Loucy (cell line): ENCODE measurements at regions not wholly inside any gene's neighbourhood (a gene's known extent, or its start where the extent isn't known, plus 50 kb on each side); places are given as distances from the start of the nearest gene placed in this dataset.

Source experiments
- H2AFZ ChIP-seq: fragments of 200-600 bp; sonication (generic); 2 replicates; pipeline ENCODE4 v1.6.0; 2016; ENCODE audit warnings: antibody characterized with exemption, mild to moderate bottlenecking, low read length, moderate library complexity
- H3F3A ChIP-seq: fragments of 200-600 bp; 2 replicates; pipeline ENCODE4 v1.6.0; 2016; ENCODE audit warnings: antibody characterized with exemption, low read depth, mild to moderate bottlenecking
- H3K27me3 ChIP-seq: fragments of 200-600 bp; sonication (generic); 2 replicates; pipeline ENCODE4 v1.6.1; 2014; ENCODE audit warnings: low read length, mild to moderate bottlenecking; ENCODE audit not compliant: insufficient read depth, poor library complexity, severe bottlenecking
- H3K36me3 ChIP-seq: fragments of 200-600 bp; sonication (generic); 2 replicates; pipeline ENCODE4 v1.6.1; 2016; ENCODE audit warnings: low read length; ENCODE audit not compliant: insufficient read depth
- H3K4me1 ChIP-seq: fragments of 200-600 bp; sonication (generic); 2 replicates; pipeline ENCODE4 v1.5.1; 2014; ENCODE audit warnings: low read length, mild to moderate bottlenecking; ENCODE audit not compliant: insufficient read depth, poor library complexity, severe bottlenecking
- H3K4me2 ChIP-seq: fragments of 200-600 bp; sonication (generic); 2 replicates; pipeline ENCODE4 v1.6.0; 2014; ENCODE audit warnings: antibody characterized with exemption, low read length, low read depth, mild to moderate bottlenecking; ENCODE audit not compliant: poor library complexity, severe bottlenecking
- H3K4me3 ChIP-seq: fragments of 200-600 bp; sonication (generic); 2 replicates; pipeline ENCODE4 v1.5.1; 2014; ENCODE audit warnings: low read length, mild to moderate bottlenecking, mixed read lengths; ENCODE audit not compliant: poor library complexity, severe bottlenecking
- H3K79me2 ChIP-seq: fragments of 200-600 bp; sonication (generic); 2 replicates; pipeline ENCODE4 v1.6.1; 2014; ENCODE audit warnings: low read length; ENCODE audit not compliant: insufficient read depth
- H3K9ac ChIP-seq: fragments of 200-600 bp; sonication (generic); 2 replicates; pipeline ENCODE4 v1.6.0; 2014; ENCODE audit warnings: mild to moderate bottlenecking, low read depth, low read length, moderate library complexity; ENCODE audit not compliant: poor library complexity, severe bottlenecking
- H3K9me2 ChIP-seq: fragments of 200-600 bp; sonication (generic); replicated peaks from 2 replicates; pipeline ENCODE4 v1.6.1; 2016; ENCODE audit warnings: low read depth, low read length, mixed read lengths
- H3K9me3 ChIP-seq: fragments of 200-600 bp; sonication (generic); 2 replicates; pipeline ENCODE4 v1.6.1; 2014; ENCODE audit warnings: mild to moderate bottlenecking, antibody characterized with exemption, low read length, low read depth; ENCODE audit not compliant: insufficient read depth
- H4K20me1 ChIP-seq: fragments of 200-600 bp; sonication (generic); 2 replicates; pipeline ENCODE4 v1.6.0; 2014; ENCODE audit warnings: antibody characterized with exemption, low read length, mild to moderate bottlenecking; ENCODE audit not compliant: insufficient read depth, poor library complexity, severe bottlenecking
- EZH2phosphoT487 ChIP-seq: fragments of 200-600 bp; IDR thresholded peaks from 2 replicates; pipeline ENCODE4 v1.6.1; 2018; ENCODE audit warnings: antibody characterized with exemption, mild to moderate bottlenecking, moderate library complexity, borderline replicate concordance
- TF ChIP-seq, protein P1 (sequence below): fragments of 200-600 bp; sonication (generic); conservative IDR thresholded peaks from 2 replicates; pipeline ENCODE4 v1.5.1; 2014; ENCODE audit warnings: mild to moderate bottlenecking, antibody characterized with exemption, low read length

DNA sequence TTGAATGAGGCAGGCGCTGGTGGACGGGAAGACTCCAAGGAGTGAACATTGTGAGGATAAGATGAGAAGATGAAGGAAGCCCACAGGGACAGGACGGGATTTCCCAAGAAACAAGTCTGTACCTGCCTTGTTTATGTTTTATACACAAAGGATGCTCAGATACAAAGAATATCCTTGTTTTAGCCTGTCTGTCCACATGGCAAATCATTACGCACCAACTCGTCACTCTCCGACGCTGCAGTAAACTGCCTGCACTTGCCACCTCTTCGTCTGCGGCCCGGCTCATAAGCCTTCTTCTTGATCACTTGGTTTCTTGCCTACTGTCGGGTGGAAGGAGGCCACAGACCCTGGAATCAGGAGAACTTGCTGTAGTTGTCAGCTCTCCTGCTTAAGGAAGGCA, 85.4 kb downstream of the CD83 start:
- no peaks in the 10 kb centered on the region for H3F3A ChIP-seq
- H3K4me3 ChIP-seq: no peak overlapping the region
- H3K79me2 ChIP-seq: no peaks in the 10 kb centered on the region
- H4K20me1 ChIP-seq: no peaks in the 10 kb centered on the region
- H3K9me2 ChIP-seq: no peaks in the 10 kb centered on the region
- 0 out of 2 replicates have a peak, but pooled peaks cover 9% of the 10 kb centered on the region for H3K9me3 ChIP-seq
- peaks cover 12% of the 10 kb centered on the region for H3K4me1 ChIP-seq
- TF ChIP-seq, protein P1, sequence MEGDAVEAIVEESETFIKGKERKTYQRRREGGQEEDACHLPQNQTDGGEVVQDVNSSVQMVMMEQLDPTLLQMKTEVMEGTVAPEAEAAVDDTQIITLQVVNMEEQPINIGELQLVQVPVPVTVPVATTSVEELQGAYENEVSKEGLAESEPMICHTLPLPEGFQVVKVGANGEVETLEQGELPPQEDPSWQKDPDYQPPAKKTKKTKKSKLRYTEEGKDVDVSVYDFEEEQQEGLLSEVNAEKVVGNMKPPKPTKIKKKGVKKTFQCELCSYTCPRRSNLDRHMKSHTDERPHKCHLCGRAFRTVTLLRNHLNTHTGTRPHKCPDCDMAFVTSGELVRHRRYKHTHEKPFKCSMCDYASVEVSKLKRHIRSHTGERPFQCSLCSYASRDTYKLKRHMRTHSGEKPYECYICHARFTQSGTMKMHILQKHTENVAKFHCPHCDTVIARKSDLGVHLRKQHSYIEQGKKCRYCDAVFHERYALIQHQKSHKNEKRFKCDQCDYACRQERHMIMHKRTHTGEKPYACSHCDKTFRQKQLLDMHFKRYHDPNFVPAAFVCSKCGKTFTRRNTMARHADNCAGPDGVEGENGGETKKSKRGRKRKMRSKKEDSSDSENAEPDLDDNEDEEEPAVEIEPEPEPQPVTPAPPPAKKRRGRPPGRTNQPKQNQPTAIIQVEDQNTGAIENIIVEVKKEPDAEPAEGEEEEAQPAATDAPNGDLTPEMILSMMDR: no peak
- no peak for TF ChIP-seq EZH2phosphoT487
- H3K4me2 ChIP-seq: no peak overlapping the region
- no peak overlapping the region for H2AFZ ChIP-seq
- H3K36me3 ChIP-seq: no peaks in the 10 kb centered on the region
- H3K9ac ChIP-seq: no peak overlapping the region
- no peaks in the 10 kb centered on the region for H3K27me3 ChIP-seq

DNA sequence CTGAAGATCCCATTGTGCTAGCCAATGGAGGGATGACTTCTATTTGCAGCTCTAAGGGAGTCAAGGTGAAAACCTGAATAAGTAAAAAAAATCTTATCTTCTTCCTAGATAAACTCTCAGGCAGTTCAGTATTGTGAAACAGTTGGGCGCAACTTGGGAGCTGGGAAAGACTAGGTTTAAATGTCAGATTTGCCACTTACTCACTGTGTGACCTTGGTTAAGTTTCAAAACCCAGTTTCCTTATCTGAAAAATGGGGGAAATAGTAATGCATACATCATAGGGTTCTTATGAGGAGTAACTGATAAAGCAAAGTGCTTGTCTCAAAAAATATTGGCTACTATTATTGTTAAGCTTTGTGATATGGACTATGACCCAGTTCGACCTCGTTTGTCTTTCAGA, 88.8 kb downstream of the CD83 start:
- H3K4me2 ChIP-seq: no peak overlapping the region
- TF ChIP-seq EZH2phosphoT487: no peak
- TF ChIP-seq, protein P1: no peak
- H3K9ac ChIP-seq: no peak overlapping the region
- no peak overlapping the region for H2AFZ ChIP-seq
- H4K20me1 ChIP-seq: no peaks in the 10 kb centered on the region
- H3K79me2 ChIP-seq: peaks cover 5% of the 10 kb centered on the region; the same call in 1 of the 2 replicates
- H3K27me3 ChIP-seq: no peaks in the 10 kb centered on the region
- no peaks in the 10 kb centered on the region for H3K9me2 ChIP-seq
- peaks cover 44% of the 10 kb centered on the region for H3K4me1 ChIP-seq
- no peaks in the 10 kb centered on the region for H3F3A ChIP-seq
- no peaks in the 10 kb centered on the region for H3K9me3 ChIP-seq
- no peak overlapping the region for H3K4me3 ChIP-seq
- no peaks in the 10 kb centered on the region for H3K36me3 ChIP-seq

DNA sequence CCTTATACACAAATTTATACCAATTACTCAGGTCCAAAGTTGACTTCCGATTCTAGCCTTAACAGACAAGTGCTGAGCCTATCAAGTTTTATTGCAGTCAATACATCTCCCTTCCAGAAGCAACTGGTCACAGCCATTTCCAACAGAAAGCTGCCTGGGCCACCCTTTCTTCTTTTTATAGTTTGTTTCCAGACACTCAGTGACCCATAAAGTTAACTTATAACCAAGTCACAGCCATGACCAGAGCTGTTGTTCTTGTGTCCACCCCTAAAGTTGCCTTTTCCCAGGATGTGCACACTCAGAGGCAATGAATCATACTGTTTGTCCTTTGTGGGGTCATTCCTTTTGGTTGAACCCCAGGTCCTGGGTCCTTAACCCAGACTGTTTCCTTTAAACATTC, 89.9 kb downstream of the CD83 start:
- TF ChIP-seq, protein P1: no peak
- no peak for TF ChIP-seq EZH2phosphoT487
- no peaks in the 10 kb centered on the region for H3F3A ChIP-seq
- no peaks in the 10 kb centered on the region for H3K27me3 ChIP-seq
- H3K9me2 ChIP-seq: no peaks in the 10 kb centered on the region
- no peaks in the 10 kb centered on the region for H3K9me3 ChIP-seq
- H4K20me1 ChIP-seq: no peaks in the 10 kb centered on the region
- no peak overlapping the region for H2AFZ ChIP-seq
- H3K4me1 ChIP-seq: peaks cover 54% of the 10 kb centered on the region
- peaks cover 15% of the 10 kb centered on the region; the same call in 1 of the 2 replicates for H3K79me2 ChIP-seq
- no peak overlapping the region for H3K4me2 ChIP-seq
- no peak overlapping the region for H3K9ac ChIP-seq
- H3K4me3 ChIP-seq: no peak overlapping the region
- no peaks in the 10 kb centered on the region for H3K36me3 ChIP-seq
